Spleen (tissue), 7 donors: ENCODE measurements at regions not wholly inside any gene's neighbourhood (a gene's known extent, or its start where the extent isn't known, plus 50 kb on each side); places are given as distances from the start of the nearest gene placed in this dataset.

Experiments used
- POLR2A ChIP-seq, 3 donors: fragments of 450-650 bp; IDR thresholded peaks; one replicate each; pipeline ENCODE4 v1.5.1; 2017; ENCODE audit warnings: antibody characterized with exemption in 3 of 3, mild to moderate bottlenecking in 1 of 3
- POLR2AphosphoS5 ChIP-seq, 3 donors: sonication (generic); formaldehyde crosslinking; IDR thresholded peaks; one replicate each; pipeline ENCODE4 v1.5.1; 2017; ENCODE audit warnings: antibody characterized with exemption in 3 of 3
- TF ChIP-seq, protein P1 (sequence below), 11 experiments: fragments of 200-600 bp in 7 of 11; fragments of 450-650 bp in 4 of 11; sonication (generic) in 4 of 11; IDR thresholded peaks in 8 of 11; conservative IDR thresholded peaks in 3 of 11; 1 replicate in 7 of 11; 2 replicates in 4 of 11; pipeline versions ENCODE4 v1.4.0 to v1.8.0; 2016 to 2021; ENCODE audit warnings: antibody characterized with exemption in 11 of 11, inconsistent platforms in 4 of 11, mild to moderate bottlenecking in 1 of 11
- donor health status: DM: no; HTN: no; CAD: no; lungs with moderate emphysema.
- donor health status: DM: no; HTN: no; CAD: no.
- donor health status: DM: no; HTN: no; CAD: no.

- TF ChIP-seq POLR2AphosphoS5 (IDR thresholded peaks at IDR 0.05): no peak
- TF ChIP-seq POLR2A (IDR thresholded peaks at IDR 0.05): no peak
- TF ChIP-seq, protein P1, sequence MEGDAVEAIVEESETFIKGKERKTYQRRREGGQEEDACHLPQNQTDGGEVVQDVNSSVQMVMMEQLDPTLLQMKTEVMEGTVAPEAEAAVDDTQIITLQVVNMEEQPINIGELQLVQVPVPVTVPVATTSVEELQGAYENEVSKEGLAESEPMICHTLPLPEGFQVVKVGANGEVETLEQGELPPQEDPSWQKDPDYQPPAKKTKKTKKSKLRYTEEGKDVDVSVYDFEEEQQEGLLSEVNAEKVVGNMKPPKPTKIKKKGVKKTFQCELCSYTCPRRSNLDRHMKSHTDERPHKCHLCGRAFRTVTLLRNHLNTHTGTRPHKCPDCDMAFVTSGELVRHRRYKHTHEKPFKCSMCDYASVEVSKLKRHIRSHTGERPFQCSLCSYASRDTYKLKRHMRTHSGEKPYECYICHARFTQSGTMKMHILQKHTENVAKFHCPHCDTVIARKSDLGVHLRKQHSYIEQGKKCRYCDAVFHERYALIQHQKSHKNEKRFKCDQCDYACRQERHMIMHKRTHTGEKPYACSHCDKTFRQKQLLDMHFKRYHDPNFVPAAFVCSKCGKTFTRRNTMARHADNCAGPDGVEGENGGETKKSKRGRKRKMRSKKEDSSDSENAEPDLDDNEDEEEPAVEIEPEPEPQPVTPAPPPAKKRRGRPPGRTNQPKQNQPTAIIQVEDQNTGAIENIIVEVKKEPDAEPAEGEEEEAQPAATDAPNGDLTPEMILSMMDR (IDR thresholded peaks at IDR 0.05 in 8 of 11, conservative IDR thresholded peaks at IDR 0.05 in 3 of 11): no peak
Measured at GRCh38 chr3:101120039-101120438, 126.8 kb upstream of the ABI3BP start.
